Colonic mucosa (tissue), 4 donors: ENCODE measurements at regions not wholly inside any gene's neighbourhood (a gene's known extent, or its start where the extent isn't known, plus 50 kb on each side); places are given as distances from the start of the nearest gene placed in this dataset.
"Not testable (repeated sequence)": the region's sequence is repeated elsewhere in the genome, so short reads cannot be mapped to it uniquely, and the experiment has no call there.

Source experiments
- DNase-seq: peaks from one replicate; pipeline ENCODE4 v3.0.0-alpha.2; 2020
- H3K27ac ChIP-seq: fragments of 200-600 bp; one replicate; pipeline ENCODE4 v1.8.0; 2021
- H3K27me3 ChIP-seq: fragments of 200-600 bp; one replicate; pipeline ENCODE4 v1.8.0; 2021
- H3K36me3 ChIP-seq: fragments of 200-600 bp; one replicate; pipeline ENCODE4 v1.8.0; 2021
- H3K4me1 ChIP-seq: fragments of 200-600 bp; one replicate; pipeline ENCODE4 v1.8.0; 2021; ENCODE audit warnings: mild to moderate bottlenecking
- H3K4me3 ChIP-seq: fragments of 200-600 bp; one replicate; pipeline ENCODE4 v1.8.0; 2021
- H3K9ac ChIP-seq, 2 donors: one replicate each; pipeline ENCODE4 v1.7.0; 2013; ENCODE audit warnings: control low read depth in 2 of 2, low read depth in 2 of 2, low read length in 2 of 2
- H3K9me3 ChIP-seq: fragments of 200-600 bp; one replicate; pipeline ENCODE4 v1.8.0; 2021
- intact Hi-C: fragments of 100-400 bp; cut with DNase I; formaldehyde crosslinking; loops from one replicate; pipeline ENCODE4 v1.14.1; 2022
- TF ChIP-seq, protein P1 (sequence below): fragments of 200-600 bp; IDR thresholded peaks from one replicate; pipeline ENCODE4 v1.8.0; 2022; ENCODE audit warnings: antibody characterized with exemption, mild to moderate bottlenecking
- donor health status: healthy.
- donor health status: DM: no; HTN: no; CAD: no.
- donor health status: DM: no; HTN: no; CAD: no.

DNA sequence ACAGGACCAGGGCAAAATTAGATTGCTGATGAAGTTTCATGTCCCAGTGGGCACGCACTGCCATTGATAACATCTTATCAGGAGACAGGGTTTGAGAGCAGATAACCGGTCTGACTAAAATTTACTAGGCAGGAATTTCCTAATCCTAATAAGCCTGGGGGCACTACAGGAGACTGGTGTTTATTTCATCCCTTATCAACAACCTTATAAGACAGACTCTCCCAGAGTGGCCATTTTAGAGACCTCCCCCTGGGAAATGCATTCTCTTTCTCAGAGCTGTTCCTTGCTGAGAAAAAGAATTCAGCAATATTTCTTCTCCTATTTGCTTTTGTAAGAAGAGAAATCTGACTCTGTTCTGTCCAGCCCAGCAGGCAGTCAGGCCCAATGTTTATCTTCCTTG is 423.4 kb upstream of the IMPG1 start:
- Histone ChIP-seq H3K27ac (no peak overlapping the region), H3K27me3 (no peaks in the 10 kb centered on the region), H3K36me3 (no peaks in the 10 kb centered on the region), H3K4me1 (no peaks in the 10 kb centered on the region), H3K9ac (no peak overlapping the region), H3K9me3 (no peaks in the 10 kb centered on the region), H3K4me3 (no peak overlapping the region)
- no peak for DNase-seq
- intact Hi-C loops, result no loop called here
- TF ChIP-seq, protein P1, sequence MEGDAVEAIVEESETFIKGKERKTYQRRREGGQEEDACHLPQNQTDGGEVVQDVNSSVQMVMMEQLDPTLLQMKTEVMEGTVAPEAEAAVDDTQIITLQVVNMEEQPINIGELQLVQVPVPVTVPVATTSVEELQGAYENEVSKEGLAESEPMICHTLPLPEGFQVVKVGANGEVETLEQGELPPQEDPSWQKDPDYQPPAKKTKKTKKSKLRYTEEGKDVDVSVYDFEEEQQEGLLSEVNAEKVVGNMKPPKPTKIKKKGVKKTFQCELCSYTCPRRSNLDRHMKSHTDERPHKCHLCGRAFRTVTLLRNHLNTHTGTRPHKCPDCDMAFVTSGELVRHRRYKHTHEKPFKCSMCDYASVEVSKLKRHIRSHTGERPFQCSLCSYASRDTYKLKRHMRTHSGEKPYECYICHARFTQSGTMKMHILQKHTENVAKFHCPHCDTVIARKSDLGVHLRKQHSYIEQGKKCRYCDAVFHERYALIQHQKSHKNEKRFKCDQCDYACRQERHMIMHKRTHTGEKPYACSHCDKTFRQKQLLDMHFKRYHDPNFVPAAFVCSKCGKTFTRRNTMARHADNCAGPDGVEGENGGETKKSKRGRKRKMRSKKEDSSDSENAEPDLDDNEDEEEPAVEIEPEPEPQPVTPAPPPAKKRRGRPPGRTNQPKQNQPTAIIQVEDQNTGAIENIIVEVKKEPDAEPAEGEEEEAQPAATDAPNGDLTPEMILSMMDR, result no peak

DNA sequence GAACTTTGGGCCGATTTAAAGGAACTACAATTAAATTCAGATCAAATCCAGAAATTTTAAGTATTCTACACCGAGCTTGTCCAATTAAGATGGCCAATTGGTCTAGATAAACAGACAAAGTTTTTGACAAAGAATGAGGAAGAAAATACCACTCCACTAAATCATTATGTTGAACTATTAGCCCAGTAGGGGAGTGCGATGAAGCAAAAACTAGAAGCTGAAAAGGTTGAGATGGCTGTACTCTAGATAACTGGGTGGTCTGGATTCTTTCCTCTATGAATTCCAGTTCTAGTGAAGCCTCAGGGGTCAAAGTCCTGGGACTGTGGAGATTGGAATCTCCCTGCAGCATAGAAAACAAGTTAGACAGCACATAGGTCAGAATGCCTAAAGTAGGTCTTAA is 418.9 kb upstream of the IMPG1 start:
- H3K4me1 ChIP-seq, H3K9ac ChIP-seq, H3K36me3 ChIP-seq, DNase-seq, H3K9me3 ChIP-seq, H3K4me3 ChIP-seq, intact Hi-C loops, H3K27me3 ChIP-seq, H3K27ac ChIP-seq: not testable (repeated sequence)

DNA sequence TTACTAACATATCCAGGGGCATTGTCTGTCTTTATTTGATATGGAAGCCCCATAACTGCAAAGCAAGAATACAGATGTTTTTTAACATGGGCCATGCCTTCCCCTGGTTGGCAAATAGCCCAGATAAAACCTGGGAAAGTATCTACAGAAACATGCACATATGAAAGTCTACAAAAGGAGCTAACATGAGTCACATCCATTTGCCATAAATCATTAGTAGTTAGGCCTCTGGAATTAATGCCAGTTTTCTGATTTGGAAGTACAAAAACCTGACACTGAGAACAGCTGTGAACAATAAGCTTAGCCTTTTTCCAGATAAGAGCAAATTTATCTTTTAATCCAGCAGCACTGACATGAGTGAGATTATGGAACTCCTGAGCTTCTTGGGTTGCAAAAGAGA is 418.0 kb upstream of the IMPG1 start:
- DNase-seq, result no peak
- H3K36me3 ChIP-seq, result no peaks in the 10 kb centered on the region
- intact Hi-C loops, result no loop called here

DNA sequence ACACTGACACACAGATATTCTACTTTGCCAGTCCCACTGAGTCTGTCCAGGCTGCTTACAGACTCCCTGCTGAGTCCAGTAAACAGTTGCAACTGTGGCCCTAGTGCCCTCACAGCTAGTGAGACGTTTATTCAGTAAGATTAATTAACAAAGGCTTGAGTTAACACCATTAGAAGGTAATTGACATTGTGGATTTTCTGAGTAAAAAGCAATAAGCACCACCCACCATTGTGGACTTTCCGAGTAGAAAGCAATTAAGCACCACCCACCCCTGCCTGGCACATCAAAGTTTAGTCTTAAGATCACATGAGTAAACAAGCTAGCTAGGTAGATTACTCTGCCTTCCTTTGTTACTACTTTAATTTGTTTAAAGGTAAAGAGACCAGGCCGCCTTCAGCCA is 408.6 kb upstream of the IMPG1 start:
- Histone ChIP-seq H3K4me3 (no peak overlapping the region), H3K27me3 (no peaks in the 10 kb centered on the region), H3K4me1 (no peaks in the 10 kb centered on the region), H3K9ac (no peak overlapping the region), H3K9me3 (no peaks in the 10 kb centered on the region), H3K36me3 (no peaks in the 10 kb centered on the region), H3K27ac (no peak overlapping the region)
- TF ChIP-seq, protein P1, result no peak
- DNase-seq, result peak; percentile 23
- intact Hi-C loops, result no loop called here

More for the DNA sequence above, 418.0 kb upstream of the IMPG1 start:
- Histone ChIP-seq H3K27ac (no peak overlapping the region), H3K9me3 (no peaks in the 10 kb centered on the region), H3K4me1 (no peaks in the 10 kb centered on the region), H3K9ac (no peak overlapping the region), H3K27me3 (no peaks in the 10 kb centered on the region), H3K4me3 (no peak overlapping the region)
- TF ChIP-seq, protein P1, result no peak

DNA sequence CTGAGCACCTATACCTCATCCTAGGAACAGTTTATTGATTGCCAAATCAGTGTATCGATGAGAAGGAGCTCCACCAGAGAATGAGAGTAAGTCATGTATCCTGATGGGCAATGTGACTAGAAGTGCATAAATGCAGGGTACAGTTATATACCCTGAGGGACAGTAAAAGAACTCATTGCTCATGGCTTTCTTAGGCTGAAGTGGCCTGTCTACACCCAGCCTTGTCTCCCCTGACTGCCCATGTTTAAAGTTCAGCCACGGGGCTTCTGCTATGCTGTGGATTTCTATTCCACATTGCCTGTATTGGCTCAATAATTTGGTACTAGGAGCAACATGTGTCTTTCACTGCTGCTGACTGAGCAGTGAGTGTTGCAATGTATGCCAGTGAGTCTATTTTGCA is 400.4 kb upstream of the IMPG1 start:
- Histone ChIP-seq H3K4me1 (no peaks in the 10 kb centered on the region), H3K9me3 (no peaks in the 10 kb centered on the region), H3K4me3 (no peak overlapping the region), H3K27ac (no peak overlapping the region), H3K9ac (no peak overlapping the region), H3K36me3 (no peaks in the 10 kb centered on the region), H3K27me3 (no peaks in the 10 kb centered on the region)
- intact Hi-C loops, result no loop called here
- no peak for DNase-seq
- TF ChIP-seq, protein P1, result no peak

DNA sequence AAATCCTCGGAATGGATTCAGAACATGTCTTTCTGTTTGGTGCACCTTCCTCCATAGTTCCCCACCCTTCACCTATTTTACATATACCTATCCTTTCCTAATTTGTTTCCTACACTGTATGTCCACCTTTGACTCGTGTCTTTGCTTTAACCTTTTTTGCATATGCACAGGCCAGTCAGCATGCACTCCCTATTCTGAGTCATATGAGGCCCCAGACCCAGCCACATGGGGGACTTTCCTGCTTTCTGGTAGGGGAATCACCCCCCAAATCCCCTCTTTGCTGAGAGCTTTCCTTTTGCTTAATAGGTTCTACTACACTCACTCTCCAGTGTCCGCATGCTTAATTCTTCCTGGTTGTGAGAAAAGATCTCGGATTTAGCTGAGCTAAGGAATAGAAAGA is 393.8 kb upstream of the IMPG1 start:
- Histone ChIP-seq H3K36me3 (no peaks in the 10 kb centered on the region), H3K9me3 (no peaks in the 10 kb centered on the region), H3K27me3 (no peaks in the 10 kb centered on the region), H3K4me1 (no peaks in the 10 kb centered on the region), H3K9ac (no peak overlapping the region), H3K4me3 (no peak overlapping the region), H3K27ac (no peak overlapping the region)
- TF ChIP-seq, protein P1, result no peak
- intact Hi-C loops, result no loop called here
- DNase-seq, result no peak
